ENCODE measurements at regions not wholly inside any gene's neighbourhood (a gene's known extent, or its start where the extent isn't known, plus 50 kb on each side); places are given as distances from the start of the nearest gene placed in this dataset.
"Not testable (repeated sequence)": the region's sequence is repeated elsewhere in the genome, so short reads cannot be mapped to it uniquely, and the experiment has no call there.

GRCh38 chr1:149200567-149200966 lies 97.2 kb upstream of the NBPF9 start:
- TF ChIP-seq, protein P1, sequence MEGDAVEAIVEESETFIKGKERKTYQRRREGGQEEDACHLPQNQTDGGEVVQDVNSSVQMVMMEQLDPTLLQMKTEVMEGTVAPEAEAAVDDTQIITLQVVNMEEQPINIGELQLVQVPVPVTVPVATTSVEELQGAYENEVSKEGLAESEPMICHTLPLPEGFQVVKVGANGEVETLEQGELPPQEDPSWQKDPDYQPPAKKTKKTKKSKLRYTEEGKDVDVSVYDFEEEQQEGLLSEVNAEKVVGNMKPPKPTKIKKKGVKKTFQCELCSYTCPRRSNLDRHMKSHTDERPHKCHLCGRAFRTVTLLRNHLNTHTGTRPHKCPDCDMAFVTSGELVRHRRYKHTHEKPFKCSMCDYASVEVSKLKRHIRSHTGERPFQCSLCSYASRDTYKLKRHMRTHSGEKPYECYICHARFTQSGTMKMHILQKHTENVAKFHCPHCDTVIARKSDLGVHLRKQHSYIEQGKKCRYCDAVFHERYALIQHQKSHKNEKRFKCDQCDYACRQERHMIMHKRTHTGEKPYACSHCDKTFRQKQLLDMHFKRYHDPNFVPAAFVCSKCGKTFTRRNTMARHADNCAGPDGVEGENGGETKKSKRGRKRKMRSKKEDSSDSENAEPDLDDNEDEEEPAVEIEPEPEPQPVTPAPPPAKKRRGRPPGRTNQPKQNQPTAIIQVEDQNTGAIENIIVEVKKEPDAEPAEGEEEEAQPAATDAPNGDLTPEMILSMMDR (conservative IDR thresholded peaks at IDR 0.05; ENCODE audit: low read depth, low read length) = not testable (repeated sequence)
- TF ChIP-seq EZH2 (IDR thresholded peaks at IDR 0.05; ENCODE audit: borderline replicate concordance, low read depth, low read length, poor library complexity, severe bottlenecking) = not testable (repeated sequence)
